ENCODE measurements at regions not wholly inside any gene's neighbourhood (a gene's known extent, or its start where the extent isn't known, plus 50 kb on each side); places are given as distances from the start of the nearest gene placed in this dataset.
"Not testable (repeated sequence)": the region's sequence is repeated elsewhere in the genome, so short reads cannot be mapped to it uniquely, and the experiment has no call there.

GRCh38 chr13:72638059-72638815 lies 89.2 kb downstream of the MZT1 start:
- H2AFZ ChIP-seq (ENCODE audit: low read length, unreplicated experiment), result no peak overlapping the region

GRCh38 chr13:72637561-72637960 lies 89.9 kb downstream of the MZT1 start:
- peaks cover 14% of the 10 kb centered on the region; the same call in 1 of the 2 replicates for H3K27me3 ChIP-seq (ENCODE audit: insufficient read depth, low read length)
- H3K27ac ChIP-seq (ENCODE audit: low read depth, low read length), result no peak overlapping the region

More at GRCh38 chr13:72638059-72638815, 89.2 kb downstream of the MZT1 start:
- Histone ChIP-seq H3K79me2 (ENCODE audit: control insufficient read depth, insufficient read depth, low read length, unreplicated experiment) (no peaks in the 10 kb centered on the region), H3K27me3 (ENCODE audit: insufficient read depth, low read length) (peaks cover 14% of the 10 kb centered on the region; the same call in 1 of the 2 replicates), H3K4me3 (ENCODE audit: low read depth, low read length) (no peak overlapping the region), H3K4me1 (ENCODE audit: control insufficient read depth, insufficient read depth, low read length, unreplicated experiment) (no peaks in the 10 kb centered on the region), H3K36me3 (ENCODE audit: insufficient read depth, low read length) (no peaks in the 10 kb centered on the region), H3K27ac (ENCODE audit: low read depth, low read length) (no peak overlapping the region)

GRCh38 chr13:72634859-72635258 lies 92.6 kb downstream of the MZT1 start:
- Histone ChIP-seq H3K79me2 (ENCODE audit: control insufficient read depth, insufficient read depth, low read length, unreplicated experiment) (no peaks in the 10 kb centered on the region), H3K36me3 (ENCODE audit: insufficient read depth, low read length) (no peaks in the 10 kb centered on the region), H3K4me1 (ENCODE audit: control insufficient read depth, insufficient read depth, low read length, unreplicated experiment) (no peaks in the 10 kb centered on the region), H3K4me3 (ENCODE audit: low read depth, low read length) (no peak overlapping the region), H3K27me3 (ENCODE audit: insufficient read depth, low read length) (peaks cover 5% of the 10 kb centered on the region; the same call in 1 of the 2 replicates), H3K27ac (ENCODE audit: low read depth, low read length) (no peak overlapping the region), H2AFZ (ENCODE audit: low read length, unreplicated experiment) (no peak overlapping the region)

More at GRCh38 chr13:72637561-72637960, 89.9 kb downstream of the MZT1 start:
- H3K79me2 ChIP-seq (ENCODE audit: control insufficient read depth, insufficient read depth, low read length, unreplicated experiment), result no peaks in the 10 kb centered on the region
- no peaks in the 10 kb centered on the region for H3K4me1 ChIP-seq (ENCODE audit: control insufficient read depth, insufficient read depth, low read length, unreplicated experiment)
- no peak overlapping the region for H2AFZ ChIP-seq (ENCODE audit: low read length, unreplicated experiment)
- H3K4me3 ChIP-seq (ENCODE audit: low read depth, low read length), result no peak overlapping the region
- no peaks in the 10 kb centered on the region for H3K36me3 ChIP-seq (ENCODE audit: insufficient read depth, low read length)

- H3K4me1 ChIP-seq (ENCODE audit: control insufficient read depth, insufficient read depth, low read length, unreplicated experiment), result no peaks in the 10 kb centered on the region
- H3K4me3 ChIP-seq (ENCODE audit: low read depth, low read length), result no peak overlapping the region
- H3K36me3 ChIP-seq (ENCODE audit: insufficient read depth, low read length), result no peaks in the 10 kb centered on the region
- no peaks in the 10 kb centered on the region for H3K27me3 ChIP-seq (ENCODE audit: insufficient read depth, low read length)
- H3K79me2 ChIP-seq (ENCODE audit: control insufficient read depth, insufficient read depth, low read length, unreplicated experiment), result no peaks in the 10 kb centered on the region
- H2AFZ ChIP-seq (ENCODE audit: low read length, unreplicated experiment), result no peak overlapping the region
- H3K27ac ChIP-seq (ENCODE audit: low read depth, low read length), result no peak overlapping the region
Observed at GRCh38 chr13:72622546-72622945, 104.9 kb downstream of the MZT1 start.

GRCh38 chr13:72620874-72621273 lies 106.6 kb downstream of the MZT1 start:
- Histone ChIP-seq H3K36me3 (ENCODE audit: insufficient read depth, low read length) (no peaks in the 10 kb centered on the region), H3K4me3 (ENCODE audit: low read depth, low read length) (no peak overlapping the region), H3K27me3 (ENCODE audit: insufficient read depth, low read length) (no peaks in the 10 kb centered on the region), H3K79me2 (ENCODE audit: control insufficient read depth, insufficient read depth, low read length, unreplicated experiment) (no peaks in the 10 kb centered on the region), H2AFZ (ENCODE audit: low read length, unreplicated experiment) (no peak overlapping the region), H3K4me1 (ENCODE audit: control insufficient read depth, insufficient read depth, low read length, unreplicated experiment) (no peaks in the 10 kb centered on the region), H3K27ac (ENCODE audit: low read depth, low read length) (no peak overlapping the region)

- no peaks in the 10 kb centered on the region for H3K27me3 ChIP-seq (ENCODE audit: insufficient read depth, low read length)
- H3K4me3 ChIP-seq (ENCODE audit: low read depth, low read length), result no peak overlapping the region
- no peaks in the 10 kb centered on the region for H3K36me3 ChIP-seq (ENCODE audit: insufficient read depth, low read length)
- no peaks in the 10 kb centered on the region for H3K4me1 ChIP-seq (ENCODE audit: control insufficient read depth, insufficient read depth, low read length, unreplicated experiment)
- no peak overlapping the region for H3K27ac ChIP-seq (ENCODE audit: low read depth, low read length)
- no peak overlapping the region for H2AFZ ChIP-seq (ENCODE audit: low read length, unreplicated experiment)
- H3K79me2 ChIP-seq (ENCODE audit: control insufficient read depth, insufficient read depth, low read length, unreplicated experiment), result no peaks in the 10 kb centered on the region
Observed at GRCh38 chr13:72617951-72618350, 109.5 kb downstream of the MZT1 start.

- no peaks in the 10 kb centered on the region for H3K79me2 ChIP-seq (ENCODE audit: control insufficient read depth, insufficient read depth, low read length, unreplicated experiment)
- H3K27me3 ChIP-seq (ENCODE audit: insufficient read depth, low read length), result no peaks in the 10 kb centered on the region
- H3K36me3 ChIP-seq (ENCODE audit: insufficient read depth, low read length), result no peaks in the 10 kb centered on the region
- no peak overlapping the region for H3K4me3 ChIP-seq (ENCODE audit: low read depth, low read length)
- no peak overlapping the region for H2AFZ ChIP-seq (ENCODE audit: low read length, unreplicated experiment)
- no peak overlapping the region for H3K27ac ChIP-seq (ENCODE audit: low read depth, low read length)
- no peaks in the 10 kb centered on the region for H3K4me1 ChIP-seq (ENCODE audit: control insufficient read depth, insufficient read depth, low read length, unreplicated experiment)
Observed at GRCh38 chr13:72617186-72617585, 110.2 kb downstream of the MZT1 start.

GRCh38 chr13:72610251-72610891 lies 117.1 kb downstream of the MZT1 start:
- H3K27me3 ChIP-seq (ENCODE audit: insufficient read depth, low read length); H3K4me3 ChIP-seq (ENCODE audit: low read depth, low read length); H3K36me3 ChIP-seq (ENCODE audit: insufficient read depth, low read length); H2AFZ ChIP-seq (ENCODE audit: low read length, unreplicated experiment); H3K79me2 ChIP-seq (ENCODE audit: control insufficient read depth, insufficient read depth, low read length, unreplicated experiment); H3K27ac ChIP-seq (ENCODE audit: low read depth, low read length); H3K4me1 ChIP-seq (ENCODE audit: control insufficient read depth, insufficient read depth, low read length, unreplicated experiment): not testable (repeated sequence)

- Histone ChIP-seq H2AFZ (ENCODE audit: low read length, unreplicated experiment) (no peak overlapping the region), H3K4me3 (ENCODE audit: low read depth, low read length) (no peak overlapping the region), H3K79me2 (ENCODE audit: control insufficient read depth, insufficient read depth, low read length, unreplicated experiment) (no peaks in the 10 kb centered on the region), H3K27ac (ENCODE audit: low read depth, low read length) (no peak overlapping the region), H3K4me1 (ENCODE audit: control insufficient read depth, insufficient read depth, low read length, unreplicated experiment) (no peaks in the 10 kb centered on the region), H3K36me3 (ENCODE audit: insufficient read depth, low read length) (no peaks in the 10 kb centered on the region), H3K27me3 (ENCODE audit: insufficient read depth, low read length) (no peaks in the 10 kb centered on the region)
Observed at GRCh38 chr13:72599178-72599743, 128.2 kb downstream of the MZT1 start.

GRCh38 chr13:72590091-72590740 lies 137.2 kb downstream of the MZT1 start:
- H3K79me2 ChIP-seq (ENCODE audit: control insufficient read depth, insufficient read depth, low read length, unreplicated experiment), result no peaks in the 10 kb centered on the region
- H3K36me3 ChIP-seq (ENCODE audit: insufficient read depth, low read length), result no peaks in the 10 kb centered on the region

More at GRCh38 chr13:72590091-72590740, 137.2 kb downstream of the MZT1 start:
- Histone ChIP-seq H3K27me3 (ENCODE audit: insufficient read depth, low read length) (no peaks in the 10 kb centered on the region), H2AFZ (ENCODE audit: low read length, unreplicated experiment) (no peak overlapping the region), H3K4me3 (ENCODE audit: low read depth, low read length) (no peak overlapping the region), H3K27ac (ENCODE audit: low read depth, low read length) (no peak overlapping the region), H3K4me1 (ENCODE audit: control insufficient read depth, insufficient read depth, low read length, unreplicated experiment) (no peaks in the 10 kb centered on the region)

Measured in ACC112 (cell line).